CD14-positive monocyte (primary cell): ENCODE measurements at regions not wholly inside any gene's neighbourhood (a gene's known extent, or its start where the extent isn't known, plus 50 kb on each side); places are given as distances from the start of the nearest gene placed in this dataset.

Source experiments
- DNase-seq, 3 donors: peaks; one replicate each; pipeline ENCODE4 v3.0.0-alpha.2; 2011 to 2022
- H2AFZ ChIP-seq: 2 replicates; pipeline ENCODE4 v1.6.0; 2012; ENCODE audit warnings: mild to moderate bottlenecking, low read depth, low read length, inconsistent platforms; ENCODE audit not compliant: insufficient read depth, poor library complexity, severe bottlenecking
- H3K27ac ChIP-seq, 2 donors: 1 replicate in 1 of 2; 2 replicates in 1 of 2; pipeline ENCODE4 v1.5.1; 2012 to 2013; ENCODE audit warnings: low read length in 2 of 2, control low read depth in 1 of 2, inconsistent platforms in 1 of 2, low read depth in 1 of 2, mild to moderate bottlenecking in 1 of 2
- H3K27me3 ChIP-seq, 2 donors: one replicate each; pipeline versions ENCODE4 v1.6.0 to v1.6.1; 2011 to 2013; ENCODE audit warnings: low read length in 2 of 2; ENCODE audit not compliant: control insufficient read depth in 2 of 2, insufficient read depth in 2 of 2
- H3K36me3 ChIP-seq, 2 donors: replicated peaks in 1 of 2; 1 replicate in 1 of 2; 2 replicates in 1 of 2; pipeline versions ENCODE4 v1.5.1 to v1.6.1; 2012 to 2013; ENCODE audit warnings: low read length in 2 of 2, control low read depth in 1 of 2, inconsistent platforms in 1 of 2, mild to moderate bottlenecking in 1 of 2; ENCODE audit not compliant: insufficient read depth in 2 of 2, control insufficient read depth in 1 of 2
- H3K4me1 ChIP-seq, 2 donors: 1 replicate in 1 of 2; 2 replicates in 1 of 2; pipeline versions ENCODE4 v1.5.1 to v1.6.1; 2012 to 2013; ENCODE audit warnings: low read length in 2 of 2, control low read depth in 1 of 2, inconsistent platforms in 1 of 2, mild to moderate bottlenecking in 1 of 2, moderate library complexity in 1 of 2; ENCODE audit not compliant: insufficient read depth in 2 of 2, control insufficient read depth in 1 of 2
- H3K4me2 ChIP-seq: replicated peaks from 2 replicates; pipeline ENCODE3; 2012; ENCODE audit warnings: low read length, moderate library complexity, mild to moderate bottlenecking; ENCODE audit not compliant: poor library complexity, severe bottlenecking; ENCODE audit errors: extremely low read depth
- H3K4me3 ChIP-seq, 3 experiments: fragments of 200-600 bp in 1 of 3; sonication (generic) in 1 of 3; replicated peaks in 1 of 3; 1 replicate in 2 of 3; 2 replicates in 1 of 3; pipeline ENCODE4 v1.5.1; 2011 to 2013; ENCODE audit warnings: low read length in 3 of 3, mild to moderate bottlenecking in 3 of 3, control low read depth in 2 of 3, low read depth in 2 of 3, inconsistent platforms in 1 of 3, moderate library complexity in 1 of 3
- H3K79me2 ChIP-seq: 2 replicates; pipeline ENCODE4 v1.6.0; 2012; ENCODE audit warnings: mild to moderate bottlenecking, control low read depth, inconsistent platforms, low read length, moderate library complexity; ENCODE audit not compliant: insufficient read depth
- H3K9ac ChIP-seq: 2 replicates; pipeline ENCODE4 v1.6.0; 2017; ENCODE audit warnings: low read length, mild to moderate bottlenecking; ENCODE audit not compliant: insufficient read depth, poor library complexity, severe bottlenecking
- H3K9me3 ChIP-seq, 2 donors: replicated peaks in 1 of 2; 1 replicate in 1 of 2; 2 replicates in 1 of 2; pipeline versions ENCODE4 v1.5.1 to v1.6.1; 2012 to 2013; ENCODE audit warnings: low read length in 2 of 2, control low read depth in 1 of 2; ENCODE audit not compliant: control insufficient read depth in 1 of 2, insufficient read depth in 1 of 2
- H4K20me1 ChIP-seq: 2 replicates; pipeline ENCODE4 v1.6.0; 2012; ENCODE audit warnings: mild to moderate bottlenecking, low read length, control low read depth, moderate library complexity; ENCODE audit not compliant: insufficient read depth
- H3K27ac Mint-ChIP-seq, 7 donors: one replicate each; pipeline ENCODE4 v1.8.0; 2020; ENCODE audit warnings: mild to moderate bottlenecking in 7 of 7, mixed read lengths in 7 of 7, moderate library complexity in 6 of 7, inconsistent platforms in 2 of 7
- H3K27me3 Mint-ChIP-seq, 3 donors: one replicate each; pipeline ENCODE4 v1.8.0; 2021 to 2022; ENCODE audit warnings: low read depth in 3 of 3, mild to moderate bottlenecking in 3 of 3, mixed read lengths in 3 of 3, moderate library complexity in 3 of 3, inconsistent platforms in 1 of 3
- H3K36me3 Mint-ChIP-seq, 2 donors: one replicate each; pipeline ENCODE4 v1.8.0; 2020; ENCODE audit warnings: mixed read lengths in 2 of 2, inconsistent platforms in 1 of 2, mild to moderate bottlenecking in 1 of 2
- H3K4me1 Mint-ChIP-seq: one replicate; pipeline ENCODE4 v1.8.0; 2020; ENCODE audit warnings: mild to moderate bottlenecking, mixed read lengths
- H3K4me3 Mint-ChIP-seq, 2 donors: one replicate each; pipeline ENCODE4 v1.8.0; 2020; ENCODE audit warnings: mild to moderate bottlenecking in 2 of 2, mixed read lengths in 2 of 2, moderate library complexity in 1 of 2
- H3K9me3 Mint-ChIP-seq, 7 donors: one replicate each; pipeline ENCODE4 v1.8.0; 2020 to 2022; ENCODE audit warnings: mixed read lengths in 7 of 7, mild to moderate bottlenecking in 6 of 7, moderate library complexity in 6 of 7, inconsistent platforms in 2 of 7
- WGBS: methylation state at CpG from one replicate; pipeline ENCODE4 v1.1.5; 2013; ENCODE audit warnings: missing lambda C conversion rate; ENCODE audit not compliant: insufficient coverage; 5-methylcytosine and 5-hydroxymethylcytosine counted together
- intact Hi-C, 2 donors: fragments of 100-400 bp; cut with micrococcal nuclease; formaldehyde crosslinking; loops; one replicate each; pipeline versions ENCODE4 v1.15.0 to v1.15.1; 2023
- TF ChIP-seq, protein P1 (sequence below): fragments of 200-600 bp; IDR thresholded peaks from one replicate; pipeline ENCODE4 v1.8.0; 2022; ENCODE audit warnings: antibody characterized with exemption, mild to moderate bottlenecking

DNA sequence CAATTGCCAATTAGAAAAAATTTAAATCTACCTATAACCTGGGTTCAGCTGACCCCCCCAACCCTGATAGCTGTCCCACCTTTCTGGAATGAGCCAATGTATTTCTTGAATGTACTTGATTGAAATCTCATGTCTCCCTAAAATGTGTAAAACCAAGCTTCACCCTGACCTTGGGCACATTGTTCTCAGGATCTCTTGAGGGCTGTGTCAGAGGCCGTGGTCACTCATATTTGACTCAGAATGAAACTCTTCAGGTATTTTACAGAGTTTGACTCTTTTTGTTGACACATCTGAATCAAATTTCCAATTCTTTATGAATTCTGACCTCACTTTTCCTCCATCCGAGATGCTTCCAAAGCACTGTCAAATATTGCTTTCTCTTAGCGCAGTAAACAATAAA, 115.3 kb upstream of the BEND4 start:
- TF ChIP-seq, protein P1, sequence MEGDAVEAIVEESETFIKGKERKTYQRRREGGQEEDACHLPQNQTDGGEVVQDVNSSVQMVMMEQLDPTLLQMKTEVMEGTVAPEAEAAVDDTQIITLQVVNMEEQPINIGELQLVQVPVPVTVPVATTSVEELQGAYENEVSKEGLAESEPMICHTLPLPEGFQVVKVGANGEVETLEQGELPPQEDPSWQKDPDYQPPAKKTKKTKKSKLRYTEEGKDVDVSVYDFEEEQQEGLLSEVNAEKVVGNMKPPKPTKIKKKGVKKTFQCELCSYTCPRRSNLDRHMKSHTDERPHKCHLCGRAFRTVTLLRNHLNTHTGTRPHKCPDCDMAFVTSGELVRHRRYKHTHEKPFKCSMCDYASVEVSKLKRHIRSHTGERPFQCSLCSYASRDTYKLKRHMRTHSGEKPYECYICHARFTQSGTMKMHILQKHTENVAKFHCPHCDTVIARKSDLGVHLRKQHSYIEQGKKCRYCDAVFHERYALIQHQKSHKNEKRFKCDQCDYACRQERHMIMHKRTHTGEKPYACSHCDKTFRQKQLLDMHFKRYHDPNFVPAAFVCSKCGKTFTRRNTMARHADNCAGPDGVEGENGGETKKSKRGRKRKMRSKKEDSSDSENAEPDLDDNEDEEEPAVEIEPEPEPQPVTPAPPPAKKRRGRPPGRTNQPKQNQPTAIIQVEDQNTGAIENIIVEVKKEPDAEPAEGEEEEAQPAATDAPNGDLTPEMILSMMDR, result no peak
- peaks cover 0 to 2% (median 0%) of the 10 kb centered on the region in 3 donors for H3K27me3 Mint-ChIP-seq
- DNase-seq, result no peak
- H3K4me3 Mint-ChIP-seq, result no peak overlapping the region
- no peak overlapping the region for H3K27ac ChIP-seq
- H3K9ac ChIP-seq, result no peak overlapping the region
- H3K27me3 ChIP-seq, result no peaks in the 10 kb centered on the region
- no peak overlapping the region for H3K4me3 ChIP-seq
- intact Hi-C loops, result no loop called here
- no peak overlapping the region for H2AFZ ChIP-seq
- H3K4me1 Mint-ChIP-seq, result no peaks in the 10 kb centered on the region
- 100% methylated on average over 1 of the region's 3 CpGs for WGBS
- no peaks in the 10 kb centered on the region for H4K20me1 ChIP-seq
- no peaks in the 10 kb centered on the region for H3K36me3 ChIP-seq
- no peak overlapping the region for H3K27ac Mint-ChIP-seq
- peaks cover 0 to 5% of the 10 kb centered on the region in 2 donors for H3K9me3 ChIP-seq
- H3K4me1 ChIP-seq, result no peaks in the 10 kb centered on the region
- H3K4me2 ChIP-seq, result no peak overlapping the region
- H3K79me2 ChIP-seq, result no peaks in the 10 kb centered on the region
- H3K36me3 Mint-ChIP-seq, result no peaks in the 10 kb centered on the region
- H3K9me3 Mint-ChIP-seq, result peaks cover 2 to 10% (median 5%) of the 10 kb centered on the region in 7 donors

DNA sequence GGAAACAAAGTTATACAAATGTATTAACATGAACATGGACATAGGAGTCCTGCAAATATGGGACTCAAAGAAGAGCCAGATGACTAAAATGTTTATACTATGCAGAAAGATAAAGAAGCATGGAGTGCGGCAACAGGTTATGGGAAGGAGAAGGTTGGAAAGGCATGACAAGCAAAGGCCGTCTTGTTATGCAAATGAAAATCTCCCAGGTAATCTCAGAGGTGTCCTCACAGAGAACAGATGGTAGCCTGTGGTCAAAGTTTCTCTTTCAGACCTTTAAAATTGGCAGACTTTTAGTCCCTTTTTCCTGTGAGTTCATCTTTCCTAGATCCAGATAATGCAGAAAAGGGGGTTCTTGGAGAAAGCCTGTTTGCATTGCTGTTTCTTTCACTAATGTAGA, 116.4 kb upstream of the BEND4 start:
- Histone ChIP-seq H3K27me3 (no peaks in the 10 kb centered on the region), H3K9ac (no peak overlapping the region), H3K79me2 (no peaks in the 10 kb centered on the region), H3K9me3 (peaks cover 0 to 5% of the 10 kb centered on the region in 2 donors), H3K4me1 (no peaks in the 10 kb centered on the region), H3K4me2 (no peak overlapping the region), H2AFZ (no peak overlapping the region), H3K36me3 (no peaks in the 10 kb centered on the region), H3K27ac (no peak overlapping the region), H3K4me3 (no peak overlapping the region), H4K20me1 (no peaks in the 10 kb centered on the region)
- Mint-ChIP-seq H3K4me3 (no peak overlapping the region), H3K27ac (no peak overlapping the region), H3K9me3 (peaks cover 2 to 9% (median 5%) of the 10 kb centered on the region in 7 donors), H3K4me1 (no peaks in the 10 kb centered on the region), H3K27me3 (peaks cover 0 to 2% (median 0%) of the 10 kb centered on the region in 3 donors), H3K36me3 (no peaks in the 10 kb centered on the region)
- DNase-seq, result no peak
- 100% methylated on average over 1 of the region's 2 CpGs for WGBS
- intact Hi-C loops, result no loop called here
- TF ChIP-seq, protein P1, result no peak
